GM19452 (cell line): ENCODE measurements at regions not wholly inside any gene's neighbourhood (a gene's known extent, or its start where the extent isn't known, plus 50 kb on each side); places are given as distances from the start of the nearest gene placed in this dataset.

Experiments
- ATAC-seq: cut with Tn5 transposase; IDR thresholded peaks from one replicate; pipeline ENCODE4 v1.9.1; 2021; ENCODE audit not compliant: unreplicated experiment

GRCh38 chr11:28582506-28582905, 474.3 kb downstream of the METTL15 start:
- ATAC-seq: no peak

GRCh38 chr11:28581286-28582242, 473.4 kb downstream of the METTL15 start:
- ATAC-seq: no peak

- no peak for ATAC-seq
These were observed 463.2 kb downstream of the METTL15 start for GRCh38 chr11:28571371-28571770.

- no peak for ATAC-seq
These were observed 460.9 kb downstream of the METTL15 start for GRCh38 chr11:28569106-28569505.

- no peak for ATAC-seq
These were observed 458.3 kb downstream of the METTL15 start for GRCh38 chr11:28566339-28567089.

GRCh38 chr11:28559492-28559891, 451.3 kb downstream of the METTL15 start:
- ATAC-seq: no peak

GRCh38 chr11:28547321-28547741, 439.1 kb downstream of the METTL15 start:
- no peak for ATAC-seq

GRCh38 chr11:28545536-28545935, 437.3 kb downstream of the METTL15 start:
- no peak for ATAC-seq

GRCh38 chr11:28542561-28542960, 434.4 kb downstream of the METTL15 start:
- ATAC-seq: no peak

- ATAC-seq: no peak
These were observed 431.2 kb downstream of the METTL15 start for GRCh38 chr11:28539239-28540030.

- ATAC-seq: no peak
These were observed 429.6 kb downstream of the METTL15 start for GRCh38 chr11:28537822-28538221.

GRCh38 chr11:28536504-28537267, 428.5 kb downstream of the METTL15 start:
- ATAC-seq: no peak

GRCh38 chr11:28535677-28536076, 427.5 kb downstream of the METTL15 start:
- ATAC-seq: no peak

GRCh38 chr11:28529540-28530410, 421.6 kb downstream of the METTL15 start:
- ATAC-seq: no peak

- ATAC-seq: no peak
These were observed 420.9 kb downstream of the METTL15 start for GRCh38 chr11:28529046-28529445.

GRCh38 chr11:28528217-28528616, 420.0 kb downstream of the METTL15 start:
- no peak for ATAC-seq

- no peak for ATAC-seq
These were observed 418.2 kb downstream of the METTL15 start for GRCh38 chr11:28526406-28526751.

- ATAC-seq: no peak
These were observed 417.6 kb downstream of the METTL15 start for GRCh38 chr11:28525636-28526405.

- ATAC-seq: no peak
These were observed 415.9 kb downstream of the METTL15 start for GRCh38 chr11:28524098-28524497.
